Upper lobe of right lung (tissue), 1 donor: ENCODE measurements at regions not wholly inside any gene's neighbourhood (a gene's known extent, or its start where the extent isn't known, plus 50 kb on each side); places are given as distances from the start of the nearest gene placed in this dataset.

Source experiments
- ATAC-seq: fragments of 200-7000 bp; cut with Tn5 transposase; one replicate; pipeline ENCODE4 v1.9.1; 2020; ENCODE audit warnings: mild to moderate bottlenecking, moderate library complexity
- DNase-seq: peaks from one replicate; pipeline ENCODE4 v3.0.0-alpha.2; 2020
- H3K27ac ChIP-seq: fragments of 200-600 bp; one replicate; pipeline ENCODE4 v1.8.0; 2022
- H3K27me3 ChIP-seq: fragments of 200-600 bp; one replicate; pipeline ENCODE4 v1.8.0; 2022; ENCODE audit warnings: mild to moderate bottlenecking
- H3K36me3 ChIP-seq: fragments of 200-600 bp; one replicate; pipeline ENCODE4 v1.8.0; 2022
- H3K4me1 ChIP-seq: fragments of 200-600 bp; one replicate; pipeline ENCODE4 v1.8.0; 2022
- H3K4me3 ChIP-seq: fragments of 200-600 bp; one replicate; pipeline ENCODE4 v1.8.0; 2022; ENCODE audit warnings: mild to moderate bottlenecking
- H3K9me3 ChIP-seq: fragments of 200-600 bp; one replicate; pipeline ENCODE4 v1.8.0; 2022
- CTCF ChIP-seq: fragments of 200-600 bp; IDR thresholded peaks from one replicate; pipeline ENCODE4 v1.8.0; 2022; ENCODE audit warnings: antibody characterized with exemption
- intact Hi-C: fragments of 100-400 bp; cut with DNase I; formaldehyde crosslinking; loops from one replicate; pipeline ENCODE4 v1.11.0; 2022
- donor health status: DM: no; HTN: yes; CAD: no; lungs with severe emphysema.

GRCh38 chr18:42181474-42181873, 226.4 kb downstream of the PIK3C3 start:
- H3K27ac ChIP-seq, result no peak overlapping the region
- TF ChIP-seq CTCF, result no peak
- no peaks in the 10 kb centered on the region for H3K27me3 ChIP-seq
- intact Hi-C loops, result no loop called here
- H3K36me3 ChIP-seq, result no peaks in the 10 kb centered on the region
- DNase-seq (no peak), ATAC-seq (no peak)
- H3K9me3 ChIP-seq, result no peaks in the 10 kb centered on the region
- no peaks in the 10 kb centered on the region for H3K4me1 ChIP-seq
- H3K4me3 ChIP-seq, result no peak overlapping the region

GRCh38 chr18:42182728-42183700, 228.0 kb downstream of the PIK3C3 start:
- Histone ChIP-seq H3K4me3 (no peak overlapping the region), H3K27me3 (no peaks in the 10 kb centered on the region), H3K4me1 (no peaks in the 10 kb centered on the region), H3K27ac (no peak overlapping the region), H3K36me3 (no peaks in the 10 kb centered on the region), H3K9me3 (no peaks in the 10 kb centered on the region)
- no peak for DNase-seq
- intact Hi-C loops, result no loop called here
- TF ChIP-seq CTCF, result no peak
- no peak for ATAC-seq

GRCh38 chr18:42183746-42184145, 228.7 kb downstream of the PIK3C3 start:
- no peaks in the 10 kb centered on the region for H3K27me3 ChIP-seq
- no peak for TF ChIP-seq CTCF
- no peaks in the 10 kb centered on the region for H3K9me3 ChIP-seq
- H3K4me1 ChIP-seq, result no peaks in the 10 kb centered on the region
- no peak overlapping the region for H3K27ac ChIP-seq
- DNase-seq (no peak), ATAC-seq (no peak)
- intact Hi-C loops, result no loop called here
- H3K4me3 ChIP-seq, result no peak overlapping the region
- no peaks in the 10 kb centered on the region for H3K36me3 ChIP-seq

GRCh38 chr18:42184685-42185477, 229.8 kb downstream of the PIK3C3 start:
- no peak for ATAC-seq
- Histone ChIP-seq H3K36me3 (no peaks in the 10 kb centered on the region), H3K9me3 (no peaks in the 10 kb centered on the region), H3K4me3 (no peak overlapping the region), H3K4me1 (no peaks in the 10 kb centered on the region), H3K27ac (no peak overlapping the region), H3K27me3 (no peaks in the 10 kb centered on the region)
- DNase-seq, result no peak
- TF ChIP-seq CTCF, result no peak
- intact Hi-C loops, result no loop called here

GRCh38 chr18:42185486-42185885, 230.5 kb downstream of the PIK3C3 start:
- TF ChIP-seq CTCF, result no peak
- DNase-seq (no peak), ATAC-seq (no peak)
- Histone ChIP-seq H3K27me3 (no peaks in the 10 kb centered on the region), H3K9me3 (no peaks in the 10 kb centered on the region), H3K4me1 (no peaks in the 10 kb centered on the region), H3K36me3 (no peaks in the 10 kb centered on the region), H3K27ac (no peak overlapping the region), H3K4me3 (no peak overlapping the region)
- intact Hi-C loops, result no loop called here
